ENCODE measurements at regions not wholly inside any gene's neighbourhood (a gene's known extent, or its start where the extent isn't known, plus 50 kb on each side); places are given as distances from the start of the nearest gene placed in this dataset.

GRCh38 chr3:28816017-28816416 lies 464.9 kb upstream of the RBMS3 start:
- DNase-seq (ENCODE audit: low read depth in 3 of 3), result no peak

- no peak for DNase-seq (ENCODE audit: low read depth in 3 of 3)
These were observed 456.6 kb upstream of the RBMS3 start for GRCh38 chr3:28824316-28824715.

GRCh38 chr3:28826840-28827239 lies 454.0 kb upstream of the RBMS3 start:
- no peak for DNase-seq (ENCODE audit: low read depth in 3 of 3)

GRCh38 chr3:28835249-28835648 lies 445.6 kb upstream of the RBMS3 start:
- DNase-seq (ENCODE audit: low read depth in 3 of 3), result no peak

- DNase-seq (ENCODE audit: low read depth in 3 of 3), result no peak
These were observed 445.1 kb upstream of the RBMS3 start for GRCh38 chr3:28835751-28836150.

- no peak for DNase-seq (ENCODE audit: low read depth in 3 of 3)
These were observed 444.7 kb upstream of the RBMS3 start for GRCh38 chr3:28836199-28836598.

- DNase-seq (ENCODE audit: low read depth in 3 of 3), result peak in 1 of 3 experiments; percentile 38
These were observed 439.9 kb upstream of the RBMS3 start for GRCh38 chr3:28840976-28841376.

- DNase-seq (ENCODE audit: low read depth in 3 of 3), result no peak
These were observed 439.4 kb upstream of the RBMS3 start for GRCh38 chr3:28841441-28841840.

GRCh38 chr3:28844298-28845005 lies 436.4 kb upstream of the RBMS3 start:
- no peak for DNase-seq (ENCODE audit: low read depth in 3 of 3)

- no peak for DNase-seq (ENCODE audit: low read depth in 3 of 3)
These were observed 435.9 kb upstream of the RBMS3 start for GRCh38 chr3:28845006-28845324.

- DNase-seq (ENCODE audit: low read depth in 3 of 3), result no peak
These were observed 433.8 kb upstream of the RBMS3 start for GRCh38 chr3:28846971-28847478.

GRCh38 chr3:28847736-28848135 lies 433.1 kb upstream of the RBMS3 start:
- no peak for DNase-seq (ENCODE audit: low read depth in 3 of 3)

- DNase-seq (ENCODE audit: low read depth in 3 of 3), result no peak
These were observed 430.7 kb upstream of the RBMS3 start for GRCh38 chr3:28850186-28850585.

GRCh38 chr3:28853830-28854229 lies 427.0 kb upstream of the RBMS3 start:
- no peak for DNase-seq (ENCODE audit: low read depth in 3 of 3)

GRCh38 chr3:28856796-28857195 lies 424.1 kb upstream of the RBMS3 start:
- no peak for DNase-seq (ENCODE audit: low read depth in 3 of 3)

- DNase-seq (ENCODE audit: low read depth in 3 of 3), result no peak
These were observed 421.0 kb upstream of the RBMS3 start for GRCh38 chr3:28859897-28860296.

- no peak for DNase-seq (ENCODE audit: low read depth in 3 of 3)
These were observed 420.6 kb upstream of the RBMS3 start for GRCh38 chr3:28860307-28860706.

GRCh38 chr3:28863186-28863585 lies 417.7 kb upstream of the RBMS3 start:
- DNase-seq (ENCODE audit: low read depth in 3 of 3), result no peak

GRCh38 chr3:28867836-28868235 lies 413.0 kb upstream of the RBMS3 start:
- no peak for DNase-seq (ENCODE audit: low read depth in 3 of 3)

GRCh38 chr3:28868897-28869296 lies 412.0 kb upstream of the RBMS3 start:
- DNase-seq (ENCODE audit: low read depth in 3 of 3), result no peak

GRCh38 chr3:28877912-28878311 lies 403.0 kb upstream of the RBMS3 start:
- no peak for DNase-seq (ENCODE audit: low read depth in 3 of 3)

- no peak for DNase-seq (ENCODE audit: low read depth in 3 of 3)
These were observed 390.5 kb upstream of the RBMS3 start for GRCh38 chr3:28890373-28890772.

- no peak for DNase-seq (ENCODE audit: low read depth in 3 of 3)
These were observed 389.4 kb upstream of the RBMS3 start for GRCh38 chr3:28891485-28891884.

- DNase-seq (ENCODE audit: low read depth in 3 of 3), result no peak
These were observed 380.6 kb upstream of the RBMS3 start for GRCh38 chr3:28900301-28900700.

Measured in stimulated activated CD4-positive, alpha-beta T cell treated with anti-CD3 and anti-CD28 coated beads, TNF-alpha, amount 100 ng/mL, for 24 hours (primary cell).